Stimulated activated CD8-positive, alpha-beta memory T cell treated with anti-CD3 and anti-CD28 coated beads, Interleukin-2, amount 100 ng/mL, for 48 hours (primary cell): ENCODE measurements at regions not wholly inside any gene's neighbourhood (a gene's known extent, or its start where the extent isn't known, plus 50 kb on each side); places are given as distances from the start of the nearest gene placed in this dataset.
"Not testable (repeated sequence)": the region's sequence is repeated elsewhere in the genome, so short reads cannot be mapped to it uniquely, and the experiment has no call there.

Experiments
- DNase-seq, 2 donors: peaks; one replicate each; pipeline ENCODE4 v3.0.0-alpha.2; 2020; ENCODE audit warnings: low read depth in 2 of 2

DNA sequence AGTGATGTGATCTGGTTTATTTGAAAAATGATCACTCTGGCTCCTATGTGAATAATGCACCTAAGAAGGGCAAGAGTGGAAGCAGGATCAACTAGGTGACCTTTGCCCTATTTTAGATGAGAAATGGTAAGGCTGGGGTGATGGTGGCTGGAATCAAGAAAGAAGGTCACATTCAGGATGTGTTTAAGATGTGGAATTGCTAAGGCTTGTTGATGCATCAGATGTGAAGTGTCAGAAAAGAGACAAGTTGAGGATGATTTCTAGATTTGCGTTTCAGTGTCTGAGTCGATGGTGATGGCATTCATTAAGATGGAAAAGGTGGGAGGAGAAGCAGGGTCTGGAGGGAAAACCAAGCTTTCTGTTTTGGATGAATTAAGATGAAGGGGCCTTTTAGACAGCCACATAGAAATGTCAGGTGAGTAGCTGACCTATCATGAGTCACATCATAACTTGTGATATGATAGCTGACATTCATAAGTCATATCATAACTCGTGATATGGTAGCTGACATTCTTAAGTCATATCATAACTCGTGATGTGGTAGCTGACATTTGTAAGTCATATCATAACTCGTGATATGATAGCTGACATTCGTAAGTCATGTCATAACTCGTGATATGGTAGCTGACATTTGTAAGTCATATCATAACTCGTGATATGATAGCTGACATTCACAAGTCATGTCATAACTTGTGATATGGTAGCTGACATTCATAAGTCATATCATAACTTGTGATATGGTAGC is 101.2 kb upstream of the SEC11C start:
- DNase-seq, result no peak

DNA sequence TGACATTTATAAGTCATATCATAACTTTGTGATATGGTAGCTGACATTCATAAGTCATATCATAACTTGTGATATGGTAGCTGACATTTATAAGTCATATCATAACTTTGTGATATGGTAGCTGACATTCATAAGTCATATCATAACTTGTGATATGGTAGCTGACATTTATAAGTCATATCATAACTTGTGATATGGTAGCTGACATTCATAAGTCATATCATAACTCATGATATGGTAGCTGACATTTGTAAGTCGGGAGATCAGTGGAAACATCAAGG is 100.7 kb upstream of the SEC11C start:
- DNase-seq, result not testable (repeated sequence)

DNA sequence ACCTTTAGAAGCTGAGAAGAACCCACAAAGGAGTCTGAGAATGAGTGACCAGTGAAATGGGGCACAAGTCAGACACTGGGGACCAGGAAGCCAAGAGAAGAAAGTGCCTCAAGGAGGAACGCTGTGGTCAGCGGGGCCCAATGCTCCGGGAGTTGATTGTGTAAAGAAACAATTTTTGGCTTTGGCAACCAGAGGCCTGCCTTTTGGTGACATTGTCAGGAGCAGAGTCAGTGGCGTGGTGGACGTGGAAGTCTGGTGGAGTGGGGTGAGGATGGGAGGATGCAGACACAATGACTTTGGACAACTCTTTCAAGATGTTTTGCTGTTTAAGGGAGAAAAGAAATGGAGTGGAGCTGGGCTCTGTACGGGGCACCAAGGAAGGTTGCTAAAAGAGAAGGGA is 100.2 kb upstream of the SEC11C start:
- no peak for DNase-seq

DNA sequence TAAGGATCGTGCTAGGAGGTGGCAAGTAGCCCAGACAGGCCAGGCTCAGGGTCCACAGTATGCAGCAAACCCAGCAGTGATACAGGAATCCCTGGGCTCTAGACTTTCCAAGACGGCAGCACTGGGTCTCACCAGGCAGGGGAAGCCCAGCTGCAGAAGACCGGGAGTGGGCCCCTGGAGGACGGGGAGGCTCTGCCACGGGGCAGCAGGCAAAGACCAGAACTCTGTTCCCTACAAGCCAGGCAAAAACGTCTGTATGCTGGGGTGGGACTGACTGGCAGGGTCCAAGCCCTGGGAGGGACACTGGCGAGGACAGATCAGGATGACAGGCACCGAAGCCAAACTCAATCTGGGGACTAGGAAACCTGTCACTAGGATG is 98.9 kb upstream of the SEC11C start:
- DNase-seq, result no peak

DNA sequence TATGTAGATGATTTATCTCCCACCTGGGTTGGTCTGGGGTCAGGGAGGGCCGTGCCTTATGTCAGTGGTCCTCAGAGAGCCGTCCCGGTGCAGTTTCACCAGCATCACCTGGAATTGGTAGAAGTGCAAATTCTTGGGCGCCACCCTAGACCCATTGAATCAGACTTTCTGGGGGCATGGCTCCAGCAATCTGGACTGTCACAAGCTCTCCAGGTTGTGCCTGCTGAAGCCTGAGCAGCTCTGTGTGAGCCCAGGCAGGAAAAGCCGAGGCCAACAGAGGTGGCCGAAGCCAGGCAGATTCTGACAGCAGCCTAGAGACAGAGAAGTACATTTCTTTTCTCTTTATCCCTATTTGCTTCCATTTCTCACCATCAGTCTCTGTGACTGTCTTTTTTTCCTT is 98.4 kb upstream of the SEC11C start:
- no peak for DNase-seq

DNA sequence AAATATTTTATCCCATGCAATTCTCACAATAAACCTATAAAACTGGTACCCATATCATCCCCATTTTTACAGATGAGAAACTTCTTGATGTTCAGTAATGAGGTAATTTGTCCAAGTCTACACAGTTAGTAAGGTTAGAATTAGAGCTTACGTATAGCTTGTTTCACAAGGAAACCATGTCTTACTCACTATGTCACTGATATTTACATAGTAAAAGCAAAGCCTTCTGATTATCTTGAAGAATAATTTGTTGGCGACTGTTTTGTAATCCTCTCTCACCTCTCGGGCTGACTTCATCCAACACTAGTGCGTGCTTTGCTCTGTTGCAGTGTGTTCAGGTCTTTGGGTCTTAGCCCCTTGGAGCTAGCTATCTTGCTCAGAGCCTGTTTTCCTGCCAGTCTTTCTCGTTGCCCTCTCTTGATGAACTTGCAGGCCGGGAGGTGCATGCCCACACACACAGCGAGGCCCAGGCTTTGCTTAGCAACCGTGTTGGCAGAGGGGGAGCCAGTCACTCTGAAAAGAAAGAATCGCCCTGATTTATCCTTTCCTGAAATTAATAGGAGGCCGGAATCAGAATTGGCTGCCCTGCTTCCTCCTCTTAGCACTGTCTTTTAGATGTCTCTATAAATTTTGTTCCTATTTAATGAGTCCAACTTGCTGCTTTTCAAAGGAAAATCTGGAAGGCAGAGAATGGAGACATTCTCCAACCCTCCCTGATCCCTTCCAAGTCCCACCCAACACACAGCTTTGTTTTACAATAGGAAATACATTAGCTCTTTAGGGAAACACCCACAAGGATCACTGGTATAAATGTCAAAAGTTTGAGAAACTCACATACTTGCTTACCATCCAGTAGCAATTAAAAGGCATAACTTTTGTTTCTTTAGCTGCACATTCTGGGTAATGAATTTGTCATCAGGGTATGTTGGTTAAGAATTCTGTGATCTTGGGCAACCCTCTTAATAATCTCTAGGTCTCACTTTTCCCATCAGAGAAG is 97.6 kb upstream of the SEC11C start:
- no peak for DNase-seq

DNA sequence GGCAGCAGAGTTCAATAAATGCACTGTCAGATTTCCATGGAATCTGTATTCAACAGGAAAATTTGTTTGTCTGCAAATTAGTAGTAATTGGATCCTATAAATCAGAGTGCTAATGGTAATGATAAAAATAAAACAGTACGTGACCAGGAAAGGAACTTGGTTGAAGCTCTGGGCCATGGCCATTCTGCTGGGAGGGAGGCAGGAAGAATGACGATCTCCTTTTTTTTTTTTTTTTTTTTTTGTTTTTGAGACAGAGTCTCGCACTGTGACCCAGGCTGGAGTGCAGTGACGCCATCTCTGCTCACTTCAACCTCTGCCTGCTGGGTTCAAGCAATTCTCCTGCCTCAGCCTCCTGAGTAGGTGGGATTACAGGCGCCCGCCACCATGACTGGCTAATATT is 94.8 kb upstream of the SEC11C start:
- no peak for DNase-seq

DNA sequence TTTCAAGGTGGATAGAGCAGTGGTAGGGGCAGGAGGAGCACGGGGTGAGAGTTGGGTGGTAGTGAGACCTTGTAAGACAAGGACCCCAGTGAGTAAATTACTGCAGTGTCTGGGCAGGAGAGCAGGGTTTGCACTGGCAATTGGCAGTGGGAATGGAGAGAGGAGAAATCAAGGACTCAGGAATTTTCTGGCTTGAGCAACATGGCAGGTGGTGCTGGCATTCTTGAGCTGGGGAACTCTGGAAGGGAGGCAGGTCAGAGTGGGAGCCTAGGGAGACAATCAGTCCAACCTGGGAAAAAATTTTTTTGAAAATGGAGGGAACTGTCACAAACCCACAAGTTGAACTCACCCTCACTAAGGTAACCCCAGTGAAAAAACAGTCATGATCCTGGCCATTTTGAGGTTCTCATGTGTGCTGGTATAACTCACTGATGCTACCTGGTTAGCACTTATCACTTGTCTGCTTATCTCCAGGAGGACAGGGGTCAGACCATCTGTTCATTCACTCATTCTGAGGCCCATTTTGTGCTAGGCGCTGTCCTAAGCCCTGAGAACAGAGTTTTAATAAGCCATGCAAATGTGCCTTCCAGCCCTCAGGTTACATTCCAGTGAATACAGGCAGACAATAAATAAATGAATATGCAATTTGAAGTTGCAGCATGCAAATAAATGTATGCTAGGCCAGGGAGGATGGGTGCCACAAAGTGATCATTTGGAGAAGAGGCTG is 92.2 kb upstream of the SEC11C start:
- DNase-seq, result no peak

DNA sequence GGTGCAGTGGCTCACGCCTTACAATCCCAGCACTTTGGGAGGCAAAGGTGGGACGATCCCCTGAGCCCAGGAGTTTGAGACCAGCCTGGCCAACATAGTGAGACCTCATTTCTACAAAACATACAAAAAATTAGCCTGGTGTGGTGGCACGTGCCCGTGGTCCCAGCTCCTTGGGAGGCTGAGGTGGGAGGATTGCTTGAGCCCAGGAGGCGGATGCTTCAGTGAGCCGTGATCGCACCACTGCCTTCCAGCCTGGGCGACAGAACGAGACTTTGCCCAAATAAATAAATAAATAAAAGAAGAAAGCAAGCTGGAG is 91.7 kb upstream of the SEC11C start:
- DNase-seq, result no peak

DNA sequence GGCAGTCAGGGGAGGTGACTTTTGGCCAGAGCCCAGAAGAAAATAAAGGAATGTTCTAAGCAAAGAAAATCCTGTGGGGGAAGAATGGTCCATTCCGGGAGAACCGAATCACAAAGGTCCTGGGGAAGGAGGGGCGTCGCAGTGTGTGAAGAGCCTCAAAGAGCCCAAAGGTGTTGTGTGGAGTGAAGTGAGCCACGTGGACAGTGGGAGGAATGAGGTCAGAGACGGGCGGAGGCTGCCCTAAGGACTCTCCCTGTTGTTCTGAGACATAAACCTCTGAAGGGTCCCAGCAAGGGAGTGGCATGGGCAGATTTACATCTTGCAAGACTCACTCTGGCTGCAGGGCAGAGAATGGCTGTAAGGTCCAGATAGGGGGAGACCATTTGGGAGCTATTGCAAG is 91.3 kb upstream of the SEC11C start:
- no peak for DNase-seq

DNA sequence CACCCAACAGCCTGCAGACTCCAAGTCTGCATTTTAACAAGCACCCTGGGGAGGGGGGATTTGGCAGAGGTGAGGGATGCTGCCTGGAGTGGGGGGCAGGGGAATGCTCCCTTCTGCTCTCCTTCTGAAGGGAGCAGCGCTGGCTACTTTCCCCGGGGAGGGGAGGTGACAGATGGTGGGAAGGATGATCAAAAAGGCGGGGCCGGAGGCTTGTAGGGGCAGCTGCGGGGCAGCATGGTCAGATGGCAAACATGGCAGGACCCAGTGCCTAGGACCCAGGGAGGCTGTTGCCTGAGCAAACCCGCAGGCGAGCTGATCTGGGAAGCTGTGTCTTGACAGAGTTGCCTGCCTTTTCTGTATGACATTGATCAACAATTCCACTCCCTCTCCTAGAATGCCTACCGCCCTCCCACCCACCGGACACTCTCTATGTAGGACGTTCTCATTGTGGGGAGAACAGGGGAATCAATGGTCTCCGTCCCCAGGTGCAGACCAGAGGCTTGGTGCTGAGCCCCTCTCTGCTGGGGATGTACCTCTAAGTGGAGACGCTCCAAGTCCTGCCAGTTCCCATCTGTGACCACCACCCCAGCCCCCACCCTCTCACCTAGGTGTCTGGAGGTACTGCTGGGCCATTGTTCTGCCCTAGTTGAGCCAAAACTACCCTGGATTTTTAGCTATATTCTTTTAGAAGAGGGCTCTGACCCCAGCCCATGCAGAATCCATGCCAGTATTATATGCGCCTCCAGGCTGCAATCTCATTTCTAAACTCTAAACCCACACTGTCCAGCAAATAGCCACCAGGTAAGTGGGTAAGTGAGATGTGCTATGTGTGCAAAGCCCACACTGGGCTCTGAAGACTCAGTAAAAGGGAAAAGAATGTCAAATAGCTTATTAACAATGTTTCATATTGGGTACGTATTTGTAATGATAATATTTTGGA is 89.7 kb upstream of the SEC11C start:
- no peak for DNase-seq

DNA sequence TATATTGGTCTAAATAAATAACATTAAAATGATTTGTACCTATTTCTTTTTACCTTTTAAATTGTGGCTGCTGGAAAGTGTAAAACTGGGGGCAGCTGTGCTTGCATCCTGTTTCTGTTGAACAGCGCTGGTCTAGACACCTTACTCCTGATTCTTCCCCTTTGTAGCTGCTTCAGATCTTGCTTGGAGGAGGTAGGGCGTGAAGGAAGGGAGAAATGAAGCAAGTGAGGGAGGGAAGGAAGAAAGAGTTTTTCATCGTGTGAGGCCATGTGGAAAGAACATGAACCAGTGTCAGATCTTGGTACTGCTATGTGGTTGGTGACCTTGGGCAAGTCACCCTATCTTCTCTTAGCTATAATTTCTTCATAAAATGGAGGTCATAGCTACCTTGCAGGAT is 89.0 kb upstream of the SEC11C start:
- no peak for DNase-seq

DNA sequence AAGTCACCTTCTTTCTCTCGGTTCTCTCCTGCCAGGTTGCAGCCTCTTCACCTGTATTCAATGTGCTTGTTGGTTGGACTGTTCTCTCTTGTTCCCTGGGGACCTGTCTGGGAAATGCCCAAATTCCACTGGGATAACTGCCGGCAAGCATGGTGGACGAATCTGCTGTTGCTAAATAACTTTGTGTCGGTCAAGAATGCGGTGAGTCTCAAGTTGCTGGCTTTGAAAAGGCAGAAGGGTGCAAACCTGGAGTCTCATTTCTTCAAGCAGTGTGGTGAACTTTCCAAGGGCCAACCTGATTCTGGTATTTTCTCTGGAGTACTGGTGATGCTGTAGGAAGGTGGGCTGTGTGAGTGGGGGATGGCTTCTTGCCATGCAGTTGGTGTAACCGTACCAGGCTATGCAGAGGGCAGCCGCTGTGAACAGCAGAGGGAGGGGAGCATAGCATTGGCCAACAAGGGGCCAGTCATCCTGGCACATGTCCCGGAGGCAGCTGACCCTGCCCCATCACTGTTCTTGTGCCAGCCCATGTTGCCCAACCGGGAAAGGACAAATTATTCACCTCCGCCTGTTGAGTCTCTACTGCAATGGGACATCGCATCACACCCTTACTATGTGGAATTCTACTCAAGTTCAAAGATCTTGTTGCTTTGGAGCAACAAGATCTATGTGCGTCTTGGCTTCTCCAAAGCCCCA is 88.1 kb upstream of the SEC11C start:
- no peak for DNase-seq

DNA sequence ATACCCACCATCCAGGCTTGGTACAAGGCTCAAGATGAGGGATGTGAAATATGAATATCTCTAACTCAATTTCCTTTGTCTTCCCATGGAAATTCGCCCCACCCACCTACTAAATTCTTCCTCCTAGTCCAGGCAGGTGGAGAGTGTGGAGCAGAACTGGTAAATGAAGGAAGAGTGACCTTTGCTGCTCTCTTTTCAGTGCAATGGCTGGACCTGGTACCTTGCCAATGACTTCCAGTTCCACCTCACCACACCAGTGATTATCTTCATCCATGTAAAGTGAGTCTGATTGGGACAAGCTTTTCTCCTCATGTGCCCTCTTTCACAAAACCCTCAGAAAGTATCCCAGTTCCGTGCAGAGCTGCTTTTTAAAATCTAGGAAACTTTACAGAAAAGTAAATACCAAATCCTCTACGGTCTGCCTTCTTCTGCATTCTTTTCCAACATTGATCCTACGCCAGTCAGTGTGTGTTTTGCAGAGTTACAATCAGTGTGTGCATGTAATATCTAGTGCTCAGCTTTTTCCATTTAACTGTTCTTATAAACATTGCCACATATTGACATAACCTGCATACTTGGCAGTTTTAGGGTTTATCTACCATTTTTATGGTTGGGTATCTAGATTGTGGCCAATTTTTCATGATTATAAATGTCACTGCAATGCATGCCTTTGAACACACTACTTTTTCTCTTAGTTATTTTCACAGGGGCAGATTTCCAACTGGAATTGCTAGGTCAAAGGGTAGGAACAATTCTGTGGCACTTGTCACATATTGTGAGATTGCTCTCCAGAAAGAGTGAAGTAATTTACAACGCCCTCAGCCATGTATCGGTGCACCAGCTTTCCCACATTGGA is 86.5 kb upstream of the SEC11C start:
- no peak for DNase-seq

DNA sequence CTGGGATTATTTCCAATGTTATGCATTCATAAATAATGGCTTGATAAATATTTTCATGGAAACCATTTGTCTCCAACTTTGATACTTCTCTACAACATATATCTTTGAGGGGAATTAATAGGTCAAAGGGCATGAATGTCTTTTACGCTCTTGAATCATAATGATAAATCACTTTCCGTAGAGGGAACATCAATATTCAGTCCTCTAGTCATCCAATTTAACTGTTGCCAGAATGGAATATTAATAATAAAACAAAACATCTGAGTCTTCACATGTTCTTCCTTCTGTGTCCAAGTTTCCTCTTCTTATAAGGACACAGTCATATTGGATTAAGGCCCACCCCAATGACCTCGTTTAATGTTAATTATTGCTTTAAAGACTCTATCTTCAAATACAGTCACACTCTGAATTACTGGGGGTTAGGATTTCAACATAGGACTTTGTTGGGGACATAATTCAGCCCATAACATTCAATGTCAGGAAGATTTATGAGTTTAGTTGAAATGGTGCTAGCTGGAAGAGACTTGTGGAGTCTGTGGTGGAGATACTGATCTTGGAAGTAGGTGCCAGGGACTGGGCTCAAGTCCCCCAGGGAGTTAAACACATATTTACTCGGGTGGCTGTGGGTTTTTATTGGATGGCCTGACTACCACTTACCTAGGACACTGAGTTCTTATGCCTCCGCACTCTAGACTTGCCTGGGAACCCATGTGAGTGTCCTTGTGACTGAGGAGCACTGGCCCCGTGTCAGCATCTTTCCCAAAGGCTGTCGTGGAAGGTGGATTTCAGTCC is 85.0 kb upstream of the SEC11C start:
- DNase-seq, result no peak

DNA sequence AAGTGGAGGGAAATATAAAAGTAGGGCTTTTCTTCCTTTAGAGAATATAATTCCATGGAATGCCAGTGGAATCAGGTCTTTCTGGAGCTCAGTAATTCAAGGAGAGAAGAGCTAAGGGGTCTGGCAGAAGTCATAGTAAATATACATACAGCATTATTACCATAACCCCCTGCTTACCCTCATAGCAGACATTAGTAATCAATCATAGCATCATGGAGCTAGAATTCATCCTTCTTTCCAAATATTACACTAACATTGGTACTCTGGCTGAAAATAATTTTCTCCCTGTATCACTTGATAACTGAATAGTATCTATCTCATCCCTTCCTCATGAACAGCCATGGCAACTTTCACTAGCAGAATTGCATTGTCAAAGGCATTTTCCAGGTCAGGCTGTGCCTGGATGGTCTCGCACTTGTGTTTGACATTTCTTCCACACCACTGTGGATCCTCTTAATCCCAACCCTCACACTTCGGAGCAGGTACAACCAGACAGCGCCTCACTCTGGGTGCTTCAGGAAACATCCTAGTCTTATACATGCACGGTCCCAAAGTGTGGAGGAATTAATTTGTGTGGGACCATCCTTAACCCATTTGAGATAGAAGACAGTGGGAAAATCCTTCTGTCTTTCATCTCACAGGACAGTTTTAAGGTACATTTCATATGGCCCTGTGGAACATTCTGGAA is 84.2 kb upstream of the SEC11C start:
- no peak for DNase-seq

DNA sequence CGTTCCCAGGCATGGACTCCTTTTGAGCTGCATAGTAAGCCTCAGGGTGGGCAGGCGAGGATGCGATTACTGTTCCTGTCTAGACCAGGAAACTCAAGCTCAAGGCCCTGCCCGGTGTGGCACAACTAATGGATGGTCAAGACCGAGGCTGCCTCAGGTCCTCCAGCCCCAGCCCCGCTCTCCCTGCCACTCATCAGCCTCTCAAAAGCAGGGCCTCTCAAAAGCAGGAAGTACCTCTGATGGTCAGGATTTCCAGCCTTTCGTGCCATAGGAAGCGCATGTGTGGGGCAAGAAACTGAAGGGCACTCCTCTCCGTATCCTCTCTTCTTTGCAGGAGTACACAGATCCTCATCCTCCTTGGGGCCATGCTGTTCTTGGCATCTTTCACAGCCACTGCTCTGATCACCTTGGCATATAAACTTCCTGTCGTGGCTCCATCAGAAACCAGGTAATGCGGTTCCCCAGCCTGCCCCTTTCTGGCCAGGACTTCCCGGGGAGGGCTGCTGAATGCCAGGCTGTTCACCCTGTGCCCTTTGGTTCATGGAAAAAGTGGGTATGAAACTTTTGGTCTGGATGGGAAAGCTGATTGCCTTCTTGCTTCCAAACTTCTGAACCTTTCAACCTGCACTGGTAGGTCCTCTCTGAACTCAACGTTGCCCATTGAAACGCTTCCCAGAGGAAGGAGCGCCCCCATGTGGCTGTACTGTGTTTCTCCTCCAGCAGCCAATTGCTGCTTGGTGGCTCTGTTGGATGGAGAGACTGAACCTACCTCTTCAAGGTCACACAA is 82.8 kb upstream of the SEC11C start:
- peak in 1 of 2 donors; percentile 60 for DNase-seq

DNA sequence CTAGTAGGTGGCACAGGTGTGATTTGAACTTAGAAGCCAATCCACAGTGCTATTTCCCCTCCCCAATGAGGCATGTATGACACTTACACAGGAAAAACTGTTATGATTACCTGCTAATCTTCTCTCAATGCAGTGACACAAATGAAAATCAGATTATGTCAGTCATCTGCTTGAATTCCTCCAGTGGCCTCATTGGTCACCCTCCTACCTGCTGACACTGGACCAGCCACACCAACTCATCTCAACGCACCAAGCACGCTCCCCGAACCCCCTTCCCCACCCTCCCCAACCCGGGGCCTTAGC is 82.2 kb upstream of the SEC11C start:
- DNase-seq, result no peak
